Upper lobe of left lung (tissue), 6 donors: ENCODE measurements at regions not wholly inside any gene's neighbourhood (a gene's known extent, or its start where the extent isn't known, plus 50 kb on each side); places are given as distances from the start of the nearest gene placed in this dataset.
A peak's percentile ranks its signal among the peaks of the same experiment; 100 is the strongest.

ENCODE experiments used
- ATAC-seq, 2 donors: fragments of 200-7000 bp; cut with Tn5 transposase; one replicate each; pipeline ENCODE4 v1.9.1; 2022; ENCODE audit warnings: mild to moderate bottlenecking in 2 of 2, moderate library complexity in 2 of 2; ENCODE audit not compliant: low FRiP score in 2 of 2
- DNase-seq, 2 donors: peaks; one replicate each; pipeline ENCODE4 v3.0.0-alpha.2; 2019 to 2020
- H3K27ac ChIP-seq, 4 donors: fragments of 200-600 bp; sonication (generic); one replicate each; pipeline ENCODE4 v1.5.1; 2016 to 2019
- H3K27me3 ChIP-seq, 4 donors: fragments of 200-600 bp; sonication (generic); one replicate each; pipeline ENCODE4 v1.5.1; 2017 to 2019
- H3K36me3 ChIP-seq, 4 donors: fragments of 200-600 bp; sonication (generic); one replicate each; pipeline ENCODE4 v1.5.1; 2016 to 2019
- H3K4me1 ChIP-seq, 4 donors: fragments of 200-600 bp; sonication (generic); one replicate each; pipeline ENCODE4 v1.5.1; 2018 to 2019
- H3K4me3 ChIP-seq, 4 donors: fragments of 200-600 bp; sonication (generic); one replicate each; pipeline ENCODE4 v1.5.1; 2017 to 2019; ENCODE audit warnings: mild to moderate bottlenecking in 2 of 4, moderate library complexity in 1 of 4
- H3K9me3 ChIP-seq, 4 donors: fragments of 200-600 bp; sonication (generic); one replicate each; pipeline ENCODE4 v1.5.1; 2018 to 2019
- CTCF ChIP-seq, 6 experiments: fragments of 450-650 bp in 4 of 6; fragments of 200-600 bp in 2 of 6; sonication (generic) in 2 of 6; IDR thresholded peaks; one replicate each; pipeline ENCODE4 v1.5.1; 2016 to 2019; ENCODE audit warnings: antibody characterized with exemption in 6 of 6
- EP300 ChIP-seq, 4 donors: sonication (generic); formaldehyde crosslinking; IDR thresholded peaks; one replicate each; pipeline ENCODE4 v1.5.1; 2017; ENCODE audit warnings: antibody characterized with exemption in 4 of 4, control low read depth in 2 of 4
- POLR2A ChIP-seq, 4 donors: fragments of 450-650 bp; IDR thresholded peaks; one replicate each; pipeline ENCODE4 v1.5.1; 2016 to 2017; ENCODE audit warnings: antibody characterized with exemption in 4 of 4, mild to moderate bottlenecking in 2 of 4
- POLR2AphosphoS5 ChIP-seq, 2 donors: sonication (generic); formaldehyde crosslinking; IDR thresholded peaks; one replicate each; pipeline ENCODE4 v1.5.1; 2017; ENCODE audit warnings: antibody characterized with exemption in 2 of 2
- WGBS, 2 donors: methylation state at CpG; one replicate each; pipeline ENCODE4 v1.1.5; 2017 to 2018; 5-methylcytosine and 5-hydroxymethylcytosine counted together
- donor health status: DM: no; HTN: no; CAD: no; lungs with moderate emphysema.
- donor health status: DM: no; HTN: yes; CAD: no; lungs with severe emphysema.

GRCh38 chr20:48139262-48140041, 354.2 kb upstream of the SULF2 start:
- ATAC-seq (no peak), DNase-seq (no peak)
- Histone ChIP-seq H3K36me3 (no peaks in the 10 kb centered on the region), H3K9me3 (peaks cover 0 to 5% (median 0%) of the 10 kb centered on the region in 4 donors), H3K4me1 (peaks cover 0 to 4% (median 0%) of the 10 kb centered on the region in 4 donors), H3K27me3 (no peaks in the 10 kb centered on the region), H3K4me3 (no peak overlapping the region), H3K27ac (no peak overlapping the region)
- no peak for TF ChIP-seq EP300 (IDR thresholded peaks at IDR 0.05)
- no peak for TF ChIP-seq CTCF (IDR thresholded peaks at IDR 0.05)
- TF ChIP-seq POLR2A (IDR thresholded peaks at IDR 0.05): no peak
- TF ChIP-seq POLR2AphosphoS5 (IDR thresholded peaks at IDR 0.05): no peak
- 65 to 74% methylated on average over 6 of the region's 6 CpGs for WGBS, 2 donors

GRCh38 chr20:48132834-48133233, 347.6 kb upstream of the SULF2 start:
- TF ChIP-seq POLR2AphosphoS5 (IDR thresholded peaks at IDR 0.05) (no peak), EP300 (IDR thresholded peaks at IDR 0.05) (no peak), POLR2A (IDR thresholded peaks at IDR 0.05) (no peak), CTCF (IDR thresholded peaks at IDR 0.05) (no peak)
- H3K4me1 ChIP-seq: peaks cover 0 to 3% (median 0%) of the 10 kb centered on the region in 4 donors
- no peaks in the 10 kb centered on the region for H3K36me3 ChIP-seq
- H3K27ac ChIP-seq: no peak overlapping the region
- H3K9me3 ChIP-seq: peaks cover 0 to 12% (median 4%) of the 10 kb centered on the region in 4 donors
- H3K27me3 ChIP-seq: no peaks in the 10 kb centered on the region
- DNase-seq (no peak), ATAC-seq (no peak)
- no peak overlapping the region for H3K4me3 ChIP-seq

GRCh38 chr20:48131581-48131980, 346.3 kb upstream of the SULF2 start:
- Histone ChIP-seq H3K27ac (no peak overlapping the region), H3K4me1 (peaks cover 0 to 7% (median 2%) of the 10 kb centered on the region in 4 donors), H3K9me3 (peaks cover 0 to 12% (median 4%) of the 10 kb centered on the region in 4 donors), H3K4me3 (no peak overlapping the region), H3K36me3 (no peaks in the 10 kb centered on the region), H3K27me3 (no peaks in the 10 kb centered on the region)
- TF ChIP-seq POLR2AphosphoS5 (IDR thresholded peaks at IDR 0.05) (no peak), POLR2A (IDR thresholded peaks at IDR 0.05) (no peak), CTCF (IDR thresholded peaks at IDR 0.05) (no peak), EP300 (IDR thresholded peaks at IDR 0.05) (no peak)
- DNase-seq (no peak), ATAC-seq (peak in 1 of 2 donors; percentile 38)
- WGBS, 2 donors: 66 to 69% methylated on average over 3 of the region's 3 CpGs

GRCh38 chr20:48129345-48129942, 344.2 kb upstream of the SULF2 start:
- Histone ChIP-seq H3K4me1 (peaks cover 0 to 12% (median 2%) of the 10 kb centered on the region in 4 donors), H3K9me3 (peaks cover 0 to 12% (median 4%) of the 10 kb centered on the region in 4 donors), H3K27me3 (no peaks in the 10 kb centered on the region), H3K4me3 (no peak overlapping the region), H3K36me3 (no peaks in the 10 kb centered on the region), H3K27ac (no peak overlapping the region)
- WGBS, 2 donors: 67 to 68% methylated on average over 5 of the region's 5 CpGs
- TF ChIP-seq POLR2AphosphoS5 (IDR thresholded peaks at IDR 0.05) (no peak), EP300 (IDR thresholded peaks at IDR 0.05) (no peak), CTCF (IDR thresholded peaks at IDR 0.05) (no peak), POLR2A (IDR thresholded peaks at IDR 0.05) (no peak)
- ATAC-seq (peak in 1 of 2 donors; percentile 63), DNase-seq (no peak)
